HG03108 (cell line): ENCODE measurements at regions not wholly inside any gene's neighbourhood (a gene's known extent, or its start where the extent isn't known, plus 50 kb on each side); places are given as distances from the start of the nearest gene placed in this dataset.

Source experiments
- ATAC-seq: cut with Tn5 transposase; IDR thresholded peaks from one replicate; pipeline ENCODE4 v1.9.1; 2021; ENCODE audit warnings: moderate library complexity; ENCODE audit not compliant: unreplicated experiment

GRCh38 chr5:93279296-93279963 is 301.6 kb downstream of the NR2F1-AS1 start:
- no peak for ATAC-seq

DNA sequence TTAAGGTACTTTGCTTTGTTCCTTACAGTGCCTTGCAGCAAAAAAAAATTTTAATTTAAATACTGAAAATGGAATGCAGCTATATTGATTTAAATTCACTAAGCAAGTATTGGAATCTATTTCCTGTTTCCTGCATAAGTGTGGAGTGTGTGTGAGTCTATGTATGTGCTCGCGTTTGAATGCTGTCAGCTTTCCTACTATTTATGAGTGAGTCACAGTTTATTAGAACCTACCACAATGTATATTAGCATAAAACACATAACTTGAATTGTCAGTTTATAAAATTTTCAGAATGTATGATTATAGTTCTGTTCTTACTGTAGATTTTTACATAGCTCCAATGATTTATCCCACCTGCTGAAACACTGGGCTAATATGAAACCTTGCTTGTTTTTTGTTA is 302.1 kb downstream of the NR2F1-AS1 start:
- no peak for ATAC-seq

DNA sequence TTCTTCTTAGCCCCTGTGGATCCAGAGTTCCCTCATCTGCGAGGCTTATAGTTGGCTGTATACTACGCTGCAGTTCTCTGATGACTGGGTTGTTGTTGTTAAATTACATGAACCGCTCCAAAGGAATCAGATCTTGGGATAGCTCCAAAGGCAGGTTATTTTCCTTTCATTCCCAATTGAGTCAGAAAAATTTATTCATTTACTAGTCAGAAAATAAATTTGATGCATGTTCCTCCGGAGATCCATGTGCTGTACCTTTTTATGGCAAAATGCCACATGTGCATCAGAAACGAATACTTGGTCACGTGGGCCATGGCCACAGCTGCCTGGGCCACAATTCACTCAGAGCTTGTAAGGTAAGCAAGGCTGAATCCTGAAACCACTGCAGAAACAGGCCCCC is 304.0 kb downstream of the NR2F1-AS1 start:
- no peak for ATAC-seq

GRCh38 chr5:93275376-93275775 is 305.6 kb downstream of the NR2F1-AS1 start:
- ATAC-seq, result no peak

DNA sequence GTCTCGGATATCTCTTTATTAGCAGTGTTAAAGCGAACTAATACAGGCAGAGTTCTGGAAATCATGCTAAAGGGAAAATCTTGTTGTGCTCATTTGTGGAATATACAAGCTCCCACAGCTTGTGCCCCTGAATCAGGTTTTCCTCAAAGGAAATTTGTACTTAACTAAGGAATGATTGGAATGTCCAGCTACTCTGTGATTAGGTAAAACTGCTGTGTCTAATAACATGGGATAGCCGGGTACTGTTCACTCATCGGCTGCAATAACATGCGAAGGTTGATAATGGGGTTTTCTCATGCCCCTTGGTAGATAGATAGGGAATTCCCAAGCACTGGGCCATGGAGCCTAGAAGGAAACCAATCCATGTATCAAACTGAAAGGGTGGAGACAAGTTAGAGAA is 306.7 kb downstream of the NR2F1-AS1 start:
- ATAC-seq, result no peak

DNA sequence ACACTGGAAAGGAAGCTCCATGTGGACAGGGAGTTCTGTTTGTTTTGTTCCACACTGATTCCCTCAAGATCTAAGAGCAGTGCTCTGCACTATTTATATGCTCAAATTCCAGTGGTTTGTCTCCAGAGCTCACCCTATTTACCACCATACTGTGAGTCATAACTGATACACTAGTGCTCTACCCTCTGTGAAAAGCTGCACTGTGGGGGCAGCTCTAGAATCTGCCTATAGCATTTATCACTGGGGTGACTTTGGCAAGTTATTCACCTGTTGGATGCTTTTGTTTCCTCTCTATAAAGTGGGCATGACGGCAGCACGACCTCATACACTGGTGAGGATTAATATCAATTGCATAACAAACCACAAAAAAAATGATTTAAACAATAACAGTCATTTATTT is 307.8 kb downstream of the NR2F1-AS1 start:
- ATAC-seq, result no peak

- no peak for ATAC-seq
Observed at GRCh38 chr5:93272108-93272507, 308.9 kb downstream of the NR2F1-AS1 start.

DNA sequence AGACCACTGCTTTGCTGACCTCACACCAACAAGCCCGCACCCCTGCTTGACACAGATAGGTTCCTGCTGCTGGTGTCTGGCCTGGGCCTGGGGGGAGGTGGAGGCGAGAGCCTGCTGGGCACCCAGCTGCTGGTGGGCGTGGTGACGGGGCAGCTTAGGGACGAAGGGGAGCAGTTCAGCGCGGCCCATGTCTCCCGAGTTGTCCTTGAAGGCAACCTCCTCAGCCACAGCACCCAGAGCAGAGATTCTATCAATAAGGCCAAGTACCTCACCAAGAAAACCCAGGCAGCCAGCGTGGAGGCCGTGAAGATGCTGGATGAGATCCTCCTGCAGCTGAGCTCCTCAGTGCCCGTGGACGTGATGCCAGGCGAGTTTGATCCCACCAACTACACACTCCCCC is 313.3 kb downstream of the NR2F1-AS1 start:
- no peak for ATAC-seq

- no peak for ATAC-seq
Observed at GRCh38 chr5:93267276-93267675, 313.7 kb downstream of the NR2F1-AS1 start.

DNA sequence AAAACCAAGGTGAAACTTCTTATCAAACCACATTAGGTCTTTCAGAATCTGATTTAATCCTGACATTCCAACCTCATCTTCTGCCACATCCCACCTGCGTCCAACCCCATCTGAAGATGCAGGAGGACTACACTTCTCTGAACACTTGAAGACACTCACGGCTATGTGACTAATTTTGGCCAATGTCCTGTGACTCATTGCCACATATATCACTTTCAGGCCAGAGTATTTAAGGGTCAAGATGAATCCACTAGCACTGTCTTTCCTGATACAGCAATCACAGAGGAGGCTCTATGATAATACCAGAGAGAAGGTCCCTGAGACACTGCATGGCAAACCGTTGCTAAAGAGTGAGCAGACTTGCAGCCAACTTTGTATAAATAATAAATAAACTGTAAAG is 323.4 kb downstream of the NR2F1-AS1 start:
- no peak for ATAC-seq

GRCh38 chr5:93255796-93256195 is 325.2 kb downstream of the NR2F1-AS1 start:
- no peak for ATAC-seq

GRCh38 chr5:93252165-93252564 is 328.9 kb downstream of the NR2F1-AS1 start:
- no peak for ATAC-seq

GRCh38 chr5:93251347-93251746 is 329.7 kb downstream of the NR2F1-AS1 start:
- ATAC-seq, result no peak

DNA sequence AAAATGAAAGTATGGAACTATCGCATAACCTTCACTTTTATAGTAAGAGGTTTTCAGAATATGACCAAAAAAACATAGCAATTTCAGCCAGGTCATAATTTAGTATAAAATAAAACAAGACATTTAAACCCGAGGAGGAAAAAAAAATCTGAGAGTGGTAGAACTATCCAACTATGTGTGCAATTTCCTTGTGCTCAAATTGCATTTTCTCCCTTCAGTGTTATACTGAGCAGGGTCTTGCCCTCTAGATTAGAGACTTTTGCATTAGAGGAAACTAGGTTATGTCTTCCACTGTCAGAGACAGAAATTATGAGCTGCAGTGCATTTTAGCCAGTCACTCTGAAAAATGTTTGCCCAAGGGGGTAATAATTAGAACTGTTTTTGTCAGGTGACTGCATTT is 330.6 kb downstream of the NR2F1-AS1 start:
- no peak for ATAC-seq

DNA sequence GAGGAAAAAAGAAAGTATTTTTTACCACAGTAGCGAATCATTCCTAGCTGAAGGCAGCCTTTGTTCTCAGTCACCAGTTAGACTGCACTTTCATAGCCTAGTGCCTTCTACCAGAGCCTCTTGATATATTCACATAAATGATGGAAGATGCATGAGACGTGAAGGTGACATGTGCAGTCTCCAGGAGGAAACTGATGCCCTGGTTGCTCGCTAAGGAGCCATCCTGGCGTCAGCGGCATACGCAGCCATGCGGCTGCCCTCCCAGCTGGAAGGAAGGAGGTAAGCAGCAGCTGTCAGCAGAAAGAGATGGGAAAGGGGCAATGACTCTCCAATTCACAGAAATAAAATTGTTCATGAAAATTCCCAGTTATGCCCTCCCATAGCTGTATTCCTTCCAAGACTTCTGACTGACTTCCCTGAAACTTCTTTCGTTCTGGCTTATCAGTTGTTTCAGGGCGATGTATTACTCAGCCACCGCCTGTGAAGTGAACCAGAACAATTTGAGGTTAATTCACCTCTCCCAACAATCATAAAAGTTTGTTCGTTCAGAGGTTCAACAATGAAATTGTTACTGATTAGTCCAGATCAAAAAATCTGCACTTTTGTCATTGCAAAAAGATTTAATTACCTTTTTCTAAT is 331.2 kb downstream of the NR2F1-AS1 start:
- ATAC-seq, result no peak

GRCh38 chr5:93247105-93247504 is 333.9 kb downstream of the NR2F1-AS1 start:
- ATAC-seq, result no peak

GRCh38 chr5:93246090-93246855 is 334.7 kb downstream of the NR2F1-AS1 start:
- no peak for ATAC-seq

GRCh38 chr5:93245226-93245625 is 335.8 kb downstream of the NR2F1-AS1 start:
- no peak for ATAC-seq

DNA sequence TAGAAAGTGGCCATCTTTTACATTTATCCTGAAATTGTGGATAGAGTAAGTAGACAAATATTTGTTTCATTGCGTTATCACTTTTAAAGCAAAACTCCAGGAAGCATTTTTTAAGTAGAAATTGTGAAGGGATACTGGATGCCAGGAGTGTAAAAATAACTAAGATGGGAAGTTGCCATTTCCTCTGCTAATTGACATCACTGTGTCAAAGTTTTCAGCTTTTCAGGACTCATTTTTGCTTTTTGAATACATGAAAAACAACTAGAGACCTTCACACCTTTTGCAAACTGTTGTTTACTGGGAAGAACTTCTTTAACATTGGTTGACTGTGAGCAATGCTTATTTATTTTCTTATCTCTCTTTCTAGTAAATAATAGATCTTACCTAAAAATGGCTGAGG is 337.5 kb downstream of the NR2F1-AS1 start:
- no peak for ATAC-seq

- no peak for ATAC-seq
Observed at GRCh38 chr5:93240228-93240834, 340.7 kb downstream of the NR2F1-AS1 start.

DNA sequence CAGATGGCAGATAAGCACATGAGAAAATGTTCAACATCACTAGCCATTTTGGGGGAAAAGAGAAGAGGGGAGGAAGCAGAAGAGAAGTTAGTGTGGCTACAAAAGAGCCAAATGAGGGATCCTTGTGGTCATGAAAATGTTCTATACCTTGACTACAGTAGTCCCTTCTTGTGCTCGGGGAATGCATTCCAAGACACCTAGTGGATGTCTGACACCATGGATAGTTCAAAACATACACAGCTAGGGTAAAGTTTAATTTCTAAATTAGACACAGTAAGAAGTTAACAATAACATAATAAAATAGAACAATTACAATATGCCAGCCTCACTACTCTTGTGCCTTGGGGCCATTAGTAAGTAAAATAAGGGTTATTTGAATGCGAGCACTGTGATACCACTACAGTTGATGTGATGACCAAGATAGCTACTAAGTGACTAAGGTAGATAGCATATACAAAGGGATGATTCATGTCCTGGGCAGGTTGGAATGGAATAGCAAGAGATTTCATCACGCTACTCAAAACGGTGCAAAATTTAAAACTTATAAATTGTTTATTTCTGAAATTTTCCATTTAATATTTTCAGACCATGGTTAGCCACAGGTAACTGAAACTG is 344.1 kb downstream of the NR2F1-AS1 start:
- no peak for ATAC-seq
